Peyer's patch (tissue), 4 donors: ENCODE measurements at regions not wholly inside any gene's neighbourhood (a gene's known extent, or its start where the extent isn't known, plus 50 kb on each side); places are given as distances from the start of the nearest gene placed in this dataset.
A peak's percentile ranks its signal among the peaks of the same experiment; 100 is the strongest.
"Not testable (repeated sequence)": the region's sequence is repeated elsewhere in the genome, so short reads cannot be mapped to it uniquely, and the experiment has no call there.

Source experiments
- DNase-seq, 3 donors: peaks; one replicate each; pipeline ENCODE4 v3.0.0-alpha.2; 2017 to 2019
- H3K27ac ChIP-seq, 4 donors: fragments of 200-600 bp; sonication (generic); one replicate each; pipeline ENCODE4 v1.5.1; 2016 to 2019
- H3K27me3 ChIP-seq, 2 donors: fragments of 200-600 bp; sonication (generic); one replicate each; pipeline ENCODE4 v1.5.1; 2019
- H3K36me3 ChIP-seq, 3 donors: fragments of 200-600 bp; sonication (generic); one replicate each; pipeline ENCODE4 v1.5.1; 2016 to 2019
- H3K4me1 ChIP-seq, 4 donors: fragments of 200-600 bp; sonication (generic); one replicate each; pipeline ENCODE4 v1.5.1; 2016 to 2019
- H3K4me3 ChIP-seq, 4 donors: fragments of 200-600 bp; sonication (generic); 1 replicate in 3 of 4; 2 replicates in 1 of 4; pipeline ENCODE4 v1.5.1; 2016 to 2019; ENCODE audit warnings: mild to moderate bottlenecking in 1 of 4
- H3K9me3 ChIP-seq, 4 donors: fragments of 200-600 bp; sonication (generic); one replicate each; pipeline ENCODE4 v1.5.1; 2016 to 2019; ENCODE audit warnings: mild to moderate bottlenecking in 1 of 4
- POLR2A ChIP-seq, 2 donors: fragments of 450-650 bp; IDR thresholded peaks; one replicate each; pipeline ENCODE4 v1.5.1; 2017; ENCODE audit warnings: antibody characterized with exemption in 2 of 2, mild to moderate bottlenecking in 2 of 2, moderate library complexity in 2 of 2
- TF ChIP-seq, protein P1 (sequence below), 6 experiments: fragments of 450-650 bp in 4 of 6; fragments of 200-600 bp in 2 of 6; sonication (generic) in 1 of 6; IDR thresholded peaks; one replicate each; pipeline ENCODE4 v1.5.1; 2017 to 2019; ENCODE audit warnings: antibody characterized with exemption in 6 of 6, mild to moderate bottlenecking in 3 of 6, moderate library complexity in 1 of 6

DNA sequence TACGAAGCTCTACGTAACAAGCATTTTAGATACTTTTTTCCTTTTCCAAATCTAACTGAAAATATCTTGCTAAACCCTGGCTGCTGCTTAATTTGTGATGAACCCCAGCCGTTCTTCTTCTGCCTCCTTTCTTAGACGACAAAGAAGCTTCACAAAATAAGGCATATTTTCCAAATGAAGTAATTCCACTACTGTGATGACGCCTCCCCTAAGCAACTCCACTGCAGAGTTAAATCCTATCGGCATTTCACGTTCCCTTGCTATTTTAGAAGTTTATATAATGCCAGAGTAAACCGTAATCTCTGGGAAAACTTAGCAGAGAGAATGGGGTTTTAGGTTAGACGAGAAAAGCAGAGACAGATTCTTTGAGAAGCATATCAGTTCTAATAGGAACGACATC lies 683.1 kb upstream of the SALL1 start:
- Histone ChIP-seq H3K27ac (peak overlapping the region in 2 of 4 donors; percentile 46 to 54), H3K4me1 (no peaks in the 10 kb centered on the region), H3K36me3 (no peaks in the 10 kb centered on the region), H3K4me3 (no peak overlapping the region), H3K9me3 (no peaks in the 10 kb centered on the region), H3K27me3 (no peaks in the 10 kb centered on the region)
- DNase-seq = no peak
- TF ChIP-seq, protein P1, sequence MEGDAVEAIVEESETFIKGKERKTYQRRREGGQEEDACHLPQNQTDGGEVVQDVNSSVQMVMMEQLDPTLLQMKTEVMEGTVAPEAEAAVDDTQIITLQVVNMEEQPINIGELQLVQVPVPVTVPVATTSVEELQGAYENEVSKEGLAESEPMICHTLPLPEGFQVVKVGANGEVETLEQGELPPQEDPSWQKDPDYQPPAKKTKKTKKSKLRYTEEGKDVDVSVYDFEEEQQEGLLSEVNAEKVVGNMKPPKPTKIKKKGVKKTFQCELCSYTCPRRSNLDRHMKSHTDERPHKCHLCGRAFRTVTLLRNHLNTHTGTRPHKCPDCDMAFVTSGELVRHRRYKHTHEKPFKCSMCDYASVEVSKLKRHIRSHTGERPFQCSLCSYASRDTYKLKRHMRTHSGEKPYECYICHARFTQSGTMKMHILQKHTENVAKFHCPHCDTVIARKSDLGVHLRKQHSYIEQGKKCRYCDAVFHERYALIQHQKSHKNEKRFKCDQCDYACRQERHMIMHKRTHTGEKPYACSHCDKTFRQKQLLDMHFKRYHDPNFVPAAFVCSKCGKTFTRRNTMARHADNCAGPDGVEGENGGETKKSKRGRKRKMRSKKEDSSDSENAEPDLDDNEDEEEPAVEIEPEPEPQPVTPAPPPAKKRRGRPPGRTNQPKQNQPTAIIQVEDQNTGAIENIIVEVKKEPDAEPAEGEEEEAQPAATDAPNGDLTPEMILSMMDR (IDR thresholded peaks at IDR 0.05) = no peak
- no peak for TF ChIP-seq POLR2A (IDR thresholded peaks at IDR 0.05)

DNA sequence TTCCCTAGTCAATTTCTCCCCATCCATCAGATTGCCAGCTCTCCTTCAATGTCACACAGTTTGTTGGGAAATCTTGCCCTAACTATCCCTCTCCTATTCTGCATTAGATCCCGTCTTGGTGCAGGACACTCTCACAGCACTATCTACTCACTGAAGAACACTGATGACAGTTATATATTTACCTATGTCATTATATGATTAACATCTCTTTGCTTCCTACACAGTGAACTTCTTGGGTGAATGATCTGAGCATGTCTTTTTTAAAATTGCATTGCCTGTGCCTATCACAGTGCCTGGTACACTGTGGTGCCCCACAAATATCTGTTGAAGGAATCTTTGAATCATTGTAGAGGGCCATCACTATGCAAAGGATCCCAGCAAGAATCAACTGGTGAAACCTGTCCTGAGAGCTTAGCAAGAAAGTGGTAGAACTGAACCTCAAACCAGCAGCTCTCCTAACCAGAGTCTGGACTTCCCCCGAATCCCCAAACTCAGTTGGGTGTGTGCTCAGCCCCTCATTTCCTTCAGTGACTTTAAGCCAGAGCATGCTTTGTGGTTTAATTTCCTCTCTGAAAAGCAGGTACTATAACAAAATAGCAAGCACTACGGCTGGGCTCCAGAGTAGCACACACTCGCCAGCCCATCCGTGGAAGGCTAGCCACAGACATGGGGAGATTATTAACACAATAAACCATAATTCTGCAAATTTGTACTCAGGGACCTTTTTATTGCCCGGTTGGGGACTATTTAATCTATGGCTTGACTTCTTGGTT lies 680.7 kb upstream of the SALL1 start:
- TF ChIP-seq, protein P1 (IDR thresholded peaks at IDR 0.05) = no peak
- no peak for TF ChIP-seq POLR2A (IDR thresholded peaks at IDR 0.05)
- DNase-seq = no peak

DNA sequence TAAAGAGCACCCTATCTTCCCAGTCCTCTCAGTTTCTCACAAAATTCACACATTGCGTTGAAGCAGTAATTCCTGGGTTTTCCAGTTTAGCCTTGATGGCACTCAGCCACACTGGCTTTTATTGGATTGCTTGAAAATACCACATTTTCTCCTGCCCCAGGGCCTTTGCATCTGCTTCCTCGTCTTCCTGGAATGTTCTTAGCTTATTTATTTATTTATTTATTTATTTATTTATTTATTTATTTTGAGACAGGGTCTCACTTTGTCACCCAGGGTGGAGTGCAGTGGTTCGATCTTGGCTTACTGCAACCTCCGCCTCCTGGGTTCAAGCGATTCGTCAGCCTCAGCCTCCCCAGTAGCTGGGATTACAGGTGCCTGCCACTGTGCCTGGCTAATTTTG lies 680.0 kb upstream of the SALL1 start:
- not testable (repeated sequence) for H3K9me3 ChIP-seq, H3K27ac ChIP-seq, H3K4me1 ChIP-seq, H3K36me3 ChIP-seq, DNase-seq, H3K27me3 ChIP-seq, H3K4me3 ChIP-seq

More for the DNA sequence above, 680.7 kb upstream of the SALL1 start:
- no peak overlapping the region for H3K27ac ChIP-seq
- no peaks in the 10 kb centered on the region for H3K27me3 ChIP-seq
- H3K36me3 ChIP-seq = no peaks in the 10 kb centered on the region
- H3K4me3 ChIP-seq = no peak overlapping the region
- H3K4me1 ChIP-seq = no peaks in the 10 kb centered on the region
- H3K9me3 ChIP-seq = no peaks in the 10 kb centered on the region

DNA sequence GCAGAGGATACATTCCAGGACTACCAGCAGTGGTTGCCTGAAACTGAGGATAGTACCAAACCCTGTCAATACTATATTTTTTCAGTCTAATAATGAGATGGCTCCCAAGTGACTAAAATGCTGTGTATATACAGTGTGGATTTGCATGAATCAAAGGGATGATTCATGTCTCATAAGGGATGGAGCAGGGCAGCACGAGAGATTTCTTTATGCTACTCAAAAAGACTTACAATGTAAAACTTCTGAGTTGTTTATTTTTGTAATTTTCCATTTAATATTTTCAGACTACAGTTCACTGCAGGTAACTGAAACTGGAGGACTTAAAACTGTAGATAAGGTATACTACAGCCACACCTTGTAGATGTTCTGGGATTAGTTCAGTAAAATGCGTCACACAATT lies 674.7 kb upstream of the SALL1 start:
- H3K36me3 ChIP-seq = no peaks in the 10 kb centered on the region
- no peaks in the 10 kb centered on the region for H3K27me3 ChIP-seq
- H3K9me3 ChIP-seq = no peaks in the 10 kb centered on the region
- TF ChIP-seq POLR2A (IDR thresholded peaks at IDR 0.05) = no peak
- TF ChIP-seq, protein P1 (IDR thresholded peaks at IDR 0.05) = no peak
- no peaks in the 10 kb centered on the region for H3K4me1 ChIP-seq
- no peak for DNase-seq
- H3K27ac ChIP-seq = no peak overlapping the region
- H3K4me3 ChIP-seq = no peak overlapping the region

DNA sequence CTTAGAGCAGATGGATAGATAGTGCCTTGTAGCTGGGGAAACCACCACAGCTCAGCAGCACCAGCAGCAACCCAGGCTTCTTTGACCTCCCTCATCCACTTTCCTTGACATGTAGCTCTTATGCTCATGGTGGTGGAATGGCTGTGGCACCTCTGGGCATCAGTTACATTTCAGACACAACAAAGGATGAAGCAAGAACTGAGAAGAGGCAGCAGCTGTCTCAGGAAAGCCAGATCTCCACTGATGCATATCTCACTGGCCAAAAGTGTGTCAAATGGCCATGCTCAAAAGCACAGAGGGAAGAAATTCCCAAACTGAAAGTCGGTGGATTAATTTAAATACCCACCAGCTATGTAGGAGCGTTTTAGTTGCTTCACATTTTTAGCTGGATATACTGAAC lies 671.4 kb upstream of the SALL1 start:
- H3K27ac ChIP-seq = no peak overlapping the region
- H3K4me3 ChIP-seq = no peak overlapping the region
- no peak for TF ChIP-seq POLR2A (IDR thresholded peaks at IDR 0.05)
- TF ChIP-seq, protein P1 (IDR thresholded peaks at IDR 0.05) = no peak
- H3K36me3 ChIP-seq = no peaks in the 10 kb centered on the region
- H3K4me1 ChIP-seq = no peaks in the 10 kb centered on the region
- DNase-seq = no peak
- H3K27me3 ChIP-seq = no peaks in the 10 kb centered on the region
- no peaks in the 10 kb centered on the region for H3K9me3 ChIP-seq

DNA sequence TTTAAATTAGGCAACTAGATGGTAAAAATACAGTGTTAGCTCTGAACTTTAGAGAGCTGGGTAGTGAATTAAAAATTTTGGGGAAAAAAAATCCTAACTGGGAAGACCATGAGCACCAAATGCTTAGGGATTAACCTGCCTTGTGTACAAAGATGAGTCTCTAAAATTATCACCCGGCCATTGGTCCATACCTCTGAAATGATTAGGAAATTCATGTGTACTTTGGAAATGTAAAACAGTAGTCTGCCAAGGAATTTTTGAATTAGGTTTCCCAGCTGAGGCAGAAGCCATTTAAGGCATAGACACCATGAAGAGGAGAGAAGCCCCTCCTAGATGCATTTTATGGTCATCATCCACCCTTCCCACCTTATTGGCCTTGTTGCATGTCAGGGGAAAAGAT lies 670.5 kb upstream of the SALL1 start:
- H3K27me3 ChIP-seq = no peaks in the 10 kb centered on the region
- H3K36me3 ChIP-seq = no peaks in the 10 kb centered on the region
- H3K27ac ChIP-seq = no peak overlapping the region
- DNase-seq = no peak
- H3K4me3 ChIP-seq = no peak overlapping the region
- H3K9me3 ChIP-seq = no peaks in the 10 kb centered on the region
- H3K4me1 ChIP-seq = no peaks in the 10 kb centered on the region
- TF ChIP-seq, protein P1 (IDR thresholded peaks at IDR 0.05) = no peak
- no peak for TF ChIP-seq POLR2A (IDR thresholded peaks at IDR 0.05)
